ENCODE measurements at regions not wholly inside any gene's neighbourhood (a gene's known extent, or its start where the extent isn't known, plus 50 kb on each side); places are given as distances from the start of the nearest gene placed in this dataset.
"Not testable (repeated sequence)": the region's sequence is repeated elsewhere in the genome, so short reads cannot be mapped to it uniquely, and the experiment has no call there.

- DNase-seq: no peak
Measured at GRCh38 chr3:28973609-28974008, 307.3 kb upstream of the RBMS3 start.

GRCh38 chr3:28978092-28978491 lies 302.8 kb upstream of the RBMS3 start:
- DNase-seq: no peak

- no peak for DNase-seq
Measured at GRCh38 chr3:28980131-28980530, 300.7 kb upstream of the RBMS3 start.

GRCh38 chr3:28980631-28981030 lies 300.2 kb upstream of the RBMS3 start:
- DNase-seq: no peak

GRCh38 chr3:28982906-28983305 lies 298.0 kb upstream of the RBMS3 start:
- no peak for DNase-seq

- DNase-seq: no peak
Measured at GRCh38 chr3:28986922-28987321, 293.9 kb upstream of the RBMS3 start.

GRCh38 chr3:28989646-28990089 lies 291.2 kb upstream of the RBMS3 start:
- no peak for DNase-seq

GRCh38 chr3:28994161-28994905 lies 286.5 kb upstream of the RBMS3 start:
- no peak for DNase-seq

- DNase-seq: no peak
Measured at GRCh38 chr3:29004885-29005599, 275.8 kb upstream of the RBMS3 start.

- DNase-seq: no peak
Measured at GRCh38 chr3:29005862-29006261, 275.0 kb upstream of the RBMS3 start.

- no peak for DNase-seq
Measured at GRCh38 chr3:29011441-29011840, 269.4 kb upstream of the RBMS3 start.

- no peak for DNase-seq
Measured at GRCh38 chr3:29011966-29012365, 268.9 kb upstream of the RBMS3 start.

- DNase-seq: no peak
Measured at GRCh38 chr3:29022976-29023375, 257.9 kb upstream of the RBMS3 start.

GRCh38 chr3:29026286-29026685 lies 254.6 kb upstream of the RBMS3 start:
- no peak for DNase-seq

GRCh38 chr3:29026959-29027358 lies 253.9 kb upstream of the RBMS3 start:
- DNase-seq: no peak

- DNase-seq: not testable (repeated sequence)
Measured at GRCh38 chr3:29031175-29031574, 249.7 kb upstream of the RBMS3 start.

GRCh38 chr3:29033511-29033910 lies 247.4 kb upstream of the RBMS3 start:
- no peak for DNase-seq

- no peak for DNase-seq
Measured at GRCh38 chr3:29050155-29050554, 230.7 kb upstream of the RBMS3 start.

- no peak for DNase-seq
Measured at GRCh38 chr3:29057326-29057725, 223.5 kb upstream of the RBMS3 start.

GRCh38 chr3:29064085-29064484 lies 216.8 kb upstream of the RBMS3 start:
- DNase-seq: no peak

- no peak for DNase-seq
Measured at GRCh38 chr3:29065211-29065785, 215.6 kb upstream of the RBMS3 start.

- no peak for DNase-seq
Measured at GRCh38 chr3:29067007-29067406, 213.9 kb upstream of the RBMS3 start.

GRCh38 chr3:29070959-29071634 lies 209.8 kb upstream of the RBMS3 start:
- DNase-seq: no peak

- DNase-seq: no peak
Measured at GRCh38 chr3:29072611-29073010, 208.3 kb upstream of the RBMS3 start.

Data from activated T-cell treated with anti-CD3 and anti-CD28 coated beads, Interleukin-2, amount 50 U/mL, for 1 hour (primary cell).